Pancreas (tissue), 10 donors: ENCODE measurements at regions not wholly inside any gene's neighbourhood (a gene's known extent, or its start where the extent isn't known, plus 50 kb on each side); places are given as distances from the start of the nearest gene placed in this dataset.

Experiments used
- ATAC-seq, 4 donors: fragments of 200-7000 bp; cut with Tn5 transposase; one replicate each; pipeline versions ENCODE4 v1.8.0 to v1.9.1; 2020; ENCODE audit warnings: mild to moderate bottlenecking in 4 of 4, moderate library complexity in 4 of 4
- DNase-seq, 6 donors: peaks; one replicate each; pipeline ENCODE4 v3.0.0-alpha.2; 2020
- FAIRE-seq: peaks from 2 replicates; lab custom pipeline; 2012; peaks lifted over from hg19 to GRCh38; lab: Jason Lieb, UNC
- H3K27ac ChIP-seq, 4 donors: fragments of 200-600 bp; sonication (generic); 1 replicate in 3 of 4; 2 replicates in 1 of 4; pipeline versions ENCODE4 v1.5.0 to v1.8.0; 2020
- H3K27me3 ChIP-seq, 4 donors: fragments of 200-600 bp; one replicate each; pipeline ENCODE4 v1.8.0; 2021
- H3K36me3 ChIP-seq, 3 donors: fragments of 200-600 bp; sonication (generic) in 1 of 3; one replicate each; pipeline versions ENCODE4 v1.5.0 to v1.8.0; 2020 to 2021
- H3K4me1 ChIP-seq, 3 donors: fragments of 200-600 bp; one replicate each; pipeline ENCODE4 v1.8.0; 2021
- H3K4me3 ChIP-seq, 4 donors: fragments of 200-600 bp; sonication (generic) in 2 of 4; one replicate each; pipeline versions ENCODE4 v1.5.0 to v1.8.0; 2020 to 2021
- H3K9me3 ChIP-seq, 4 donors: fragments of 200-600 bp; one replicate each; pipeline ENCODE4 v1.8.0; 2021
- WGBS, 2 donors: extraction: QIAGEN DNeasy Blood & Tissue Kit; methylation state at CpG; one replicate each; pipeline ENCODE4 v1.1.7; 2013; 5-methylcytosine and 5-hydroxymethylcytosine counted together
- intact Hi-C, 3 donors: fragments of 100-400 bp; cut with DNase I; formaldehyde crosslinking; loops; one replicate each; pipeline versions ENCODE4 v1.11.1 to v1.14.2; 2022
- TF ChIP-seq, protein P1 (sequence below), 4 donors: fragments of 200-600 bp; sonication (generic) in 3 of 4; IDR thresholded peaks; one replicate each; pipeline versions ENCODE4 v1.5.0 to v1.8.0; 2021; ENCODE audit warnings: antibody characterized with exemption in 4 of 4
- donor health status: healthy with polysubstance abuse.
- donor health status: DM: no; HTN: no; CAD: no; lungs with moderate emphysema.
- donor health status: DM: no; HTN: no; CAD: no.
- donor health status: control.
- donor health status: control.
- donor health status: Bipolar disorder and iron deficiency.
- donor health status: DM: yes; HTN: yes; CAD: no.
- donor health status: DM: no; HTN: no; CAD: no.
- donor health status: DM: no; HTN: no; CAD: no.
- donor health status: DM: yes; HTN: yes; CAD: no.

GRCh38 chr4:181643466-181643865 is 599.7 kb upstream of the TENM3 start:
- TF ChIP-seq, protein P1, sequence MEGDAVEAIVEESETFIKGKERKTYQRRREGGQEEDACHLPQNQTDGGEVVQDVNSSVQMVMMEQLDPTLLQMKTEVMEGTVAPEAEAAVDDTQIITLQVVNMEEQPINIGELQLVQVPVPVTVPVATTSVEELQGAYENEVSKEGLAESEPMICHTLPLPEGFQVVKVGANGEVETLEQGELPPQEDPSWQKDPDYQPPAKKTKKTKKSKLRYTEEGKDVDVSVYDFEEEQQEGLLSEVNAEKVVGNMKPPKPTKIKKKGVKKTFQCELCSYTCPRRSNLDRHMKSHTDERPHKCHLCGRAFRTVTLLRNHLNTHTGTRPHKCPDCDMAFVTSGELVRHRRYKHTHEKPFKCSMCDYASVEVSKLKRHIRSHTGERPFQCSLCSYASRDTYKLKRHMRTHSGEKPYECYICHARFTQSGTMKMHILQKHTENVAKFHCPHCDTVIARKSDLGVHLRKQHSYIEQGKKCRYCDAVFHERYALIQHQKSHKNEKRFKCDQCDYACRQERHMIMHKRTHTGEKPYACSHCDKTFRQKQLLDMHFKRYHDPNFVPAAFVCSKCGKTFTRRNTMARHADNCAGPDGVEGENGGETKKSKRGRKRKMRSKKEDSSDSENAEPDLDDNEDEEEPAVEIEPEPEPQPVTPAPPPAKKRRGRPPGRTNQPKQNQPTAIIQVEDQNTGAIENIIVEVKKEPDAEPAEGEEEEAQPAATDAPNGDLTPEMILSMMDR (IDR thresholded peaks at IDR 0.05), result no peak
- no peaks in the 10 kb centered on the region for H3K27me3 ChIP-seq
- WGBS, 2 donors, result 63 to 70% methylated on average over 2 of the region's 2 CpGs
- DNase-seq, result no peak
- ATAC-seq, result no peak
- H3K4me1 ChIP-seq, result no peaks in the 10 kb centered on the region
- intact Hi-C loops, result no loop called here
- no peak overlapping the region for H3K27ac ChIP-seq
- H3K9me3 ChIP-seq, result no peaks in the 10 kb centered on the region
- FAIRE-seq, result no peak
- H3K4me3 ChIP-seq, result no peak overlapping the region
- H3K36me3 ChIP-seq, result no peaks in the 10 kb centered on the region

DNA sequence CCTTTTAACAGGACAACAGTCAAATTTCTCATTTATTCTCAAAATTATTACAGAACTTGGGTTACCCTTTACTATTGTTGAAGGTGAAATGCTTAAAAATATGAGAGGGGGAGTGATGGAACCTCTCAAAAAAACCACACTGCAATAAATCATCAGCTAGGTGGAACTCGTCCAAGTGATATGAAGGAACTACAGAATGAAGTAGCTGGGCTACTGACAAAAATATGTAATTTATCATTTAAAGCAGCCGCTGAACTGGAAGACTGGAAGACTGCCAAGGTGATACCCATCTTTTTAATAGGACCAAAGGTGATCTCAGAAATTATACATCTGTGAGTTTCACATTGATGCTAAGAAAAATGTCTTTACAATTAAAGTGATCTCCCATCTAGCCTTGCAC is 597.7 kb upstream of the TENM3 start:
- intact Hi-C loops, result no loop called here
- H3K36me3 ChIP-seq, result no peaks in the 10 kb centered on the region
- no peak for DNase-seq
- H3K27me3 ChIP-seq, result no peaks in the 10 kb centered on the region
- WGBS, 2 donors, result 9 to 11% methylated on average over 2 of the region's 2 CpGs
- FAIRE-seq, result no peak
- no peak overlapping the region for H3K27ac ChIP-seq
- TF ChIP-seq, protein P1 (IDR thresholded peaks at IDR 0.05), result no peak
- no peak overlapping the region for H3K4me3 ChIP-seq
- H3K9me3 ChIP-seq, result no peaks in the 10 kb centered on the region
- no peak for ATAC-seq
- H3K4me1 ChIP-seq, result no peaks in the 10 kb centered on the region

DNA sequence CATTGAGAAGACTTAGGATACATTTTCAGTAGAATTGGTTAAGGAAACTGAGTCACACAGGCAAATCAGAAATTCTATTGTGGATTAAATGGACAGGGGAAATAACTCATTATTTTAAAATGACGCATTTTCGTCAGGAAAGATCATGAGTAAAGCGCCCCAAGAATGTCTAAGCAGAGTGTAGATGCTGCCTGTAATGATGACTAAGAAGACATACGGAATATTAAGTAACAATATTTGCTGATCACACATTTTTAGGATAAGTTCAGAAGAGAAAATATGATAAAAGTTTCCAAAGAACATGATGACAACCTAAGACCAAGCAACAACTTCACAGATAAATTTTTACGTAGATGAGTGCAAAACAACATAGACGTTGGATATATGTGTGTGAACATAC is 596.3 kb upstream of the TENM3 start:
- H3K4me1 ChIP-seq, result no peaks in the 10 kb centered on the region
- TF ChIP-seq, protein P1 (IDR thresholded peaks at IDR 0.05), result no peak
- FAIRE-seq (no peak), DNase-seq (no peak), ATAC-seq (no peak)
- no peak overlapping the region for H3K27ac ChIP-seq
- no peaks in the 10 kb centered on the region for H3K27me3 ChIP-seq
- no peaks in the 10 kb centered on the region for H3K36me3 ChIP-seq
- H3K4me3 ChIP-seq, result no peak overlapping the region
- WGBS, 2 donors, result 63 to 80% methylated on average over 6 of the region's 6 CpGs
- intact Hi-C loops, result no loop called here
- H3K9me3 ChIP-seq, result no peaks in the 10 kb centered on the region

- H3K4me3 ChIP-seq, result no peak overlapping the region
- TF ChIP-seq, protein P1 (IDR thresholded peaks at IDR 0.05), result no peak
- 52 to 58% methylated on average over 19 of the region's 19 CpGs for WGBS, 2 donors
- H3K36me3 ChIP-seq, result no peaks in the 10 kb centered on the region
- no peaks in the 10 kb centered on the region for H3K9me3 ChIP-seq
- no peak for DNase-seq
- H3K4me1 ChIP-seq, result no peaks in the 10 kb centered on the region
- no peak for FAIRE-seq
- intact Hi-C loops, result no loop called here
- no peak for ATAC-seq
- no peaks in the 10 kb centered on the region for H3K27me3 ChIP-seq
- H3K27ac ChIP-seq, result no peak overlapping the region
These were observed 595.6 kb upstream of the TENM3 start for GRCh38 chr4:181647396-181648147.

DNA sequence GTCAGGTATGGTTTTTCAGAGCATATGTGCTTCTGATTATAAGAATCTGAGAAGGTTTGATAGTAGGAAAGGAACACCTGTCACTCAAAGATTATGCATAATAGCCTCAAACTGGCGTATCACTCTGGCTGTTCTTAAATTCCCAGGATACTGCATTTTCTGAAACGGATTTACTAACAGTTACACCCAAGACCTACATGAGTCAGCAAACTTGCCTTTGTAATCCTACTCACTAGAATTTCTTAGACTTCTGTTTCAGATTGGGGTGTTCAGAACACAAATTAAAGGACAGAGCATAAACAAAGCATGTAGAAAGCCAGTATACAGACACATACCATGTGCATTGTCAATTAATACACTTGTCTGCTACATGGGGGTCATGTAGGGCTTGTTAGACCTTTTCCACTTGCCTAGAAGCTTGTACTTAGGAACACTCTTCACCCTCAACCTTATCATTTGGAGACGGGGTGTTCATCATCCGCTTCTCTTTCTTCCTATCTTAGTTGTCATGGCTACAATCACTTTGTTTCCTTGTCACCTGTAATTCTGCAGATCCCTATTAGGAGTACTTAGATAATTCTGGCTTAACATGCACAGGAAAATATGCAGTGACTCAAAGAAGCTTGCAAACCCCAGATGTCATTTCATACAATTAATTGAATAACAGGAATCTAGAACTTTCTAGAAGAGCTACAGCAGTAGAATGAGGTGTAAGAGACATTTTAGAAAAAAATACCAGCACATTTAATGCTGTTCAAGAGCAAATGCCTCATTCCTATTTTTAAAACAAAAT is 593.0 kb upstream of the TENM3 start:
- WGBS, 2 donors, result 37 to 52% methylated on average over 4 of the region's 4 CpGs
- H3K27ac ChIP-seq, result no peak overlapping the region
- intact Hi-C loops, result no loop called here
- DNase-seq (no peak), FAIRE-seq (no peak), ATAC-seq (no peak)
- H3K27me3 ChIP-seq, result no peaks in the 10 kb centered on the region
- no peak overlapping the region for H3K4me3 ChIP-seq
- TF ChIP-seq, protein P1 (IDR thresholded peaks at IDR 0.05), result no peak
- no peaks in the 10 kb centered on the region for H3K4me1 ChIP-seq
- H3K9me3 ChIP-seq, result no peaks in the 10 kb centered on the region
- no peaks in the 10 kb centered on the region for H3K36me3 ChIP-seq
